ENCODE measurements at regions not wholly inside any gene's neighbourhood (a gene's known extent, or its start where the extent isn't known, plus 50 kb on each side); places are given as distances from the start of the nearest gene placed in this dataset.

GRCh38 chr7:118747473-118747872, 523.0 kb downstream of the ANKRD7 start:
- no peak for TF ChIP-seq CTCF (IDR thresholded peaks at IDR 0.05; ENCODE audit: insufficient read depth, low read length, poor library complexity, severe bottlenecking)
- Histone ChIP-seq H3K4me3 (replicated peaks; ENCODE audit: low read depth, low read length) (no peak overlapping the region), H3K27me3 (replicated peaks; ENCODE audit: control insufficient read depth, insufficient read depth, low read length) (no peaks in the 10 kb centered on the region), H3K36me3 (ENCODE audit: control insufficient read depth, insufficient read depth, low read length) (no peaks in the 10 kb centered on the region)
- no peak for DNase-seq (ENCODE audit: extremely low read depth, insufficient read length)

- no peaks in the 10 kb centered on the region for H3K36me3 ChIP-seq (ENCODE audit: control insufficient read depth, insufficient read depth, low read length)
- no peak overlapping the region for H3K4me3 ChIP-seq (replicated peaks; ENCODE audit: low read depth, low read length)
- no peaks in the 10 kb centered on the region for H3K27me3 ChIP-seq (replicated peaks; ENCODE audit: control insufficient read depth, insufficient read depth, low read length)
- no peak for TF ChIP-seq CTCF (IDR thresholded peaks at IDR 0.05; ENCODE audit: insufficient read depth, low read length, poor library complexity, severe bottlenecking)
- DNase-seq (ENCODE audit: extremely low read depth, insufficient read length): no peak
Measured at GRCh38 chr7:118753479-118753878, 529.0 kb downstream of the ANKRD7 start.

- H3K36me3 ChIP-seq (ENCODE audit: control insufficient read depth, insufficient read depth, low read length): no peaks in the 10 kb centered on the region
- no peak overlapping the region for H3K4me3 ChIP-seq (replicated peaks; ENCODE audit: low read depth, low read length)
- H3K27me3 ChIP-seq (replicated peaks; ENCODE audit: control insufficient read depth, insufficient read depth, low read length): no peaks in the 10 kb centered on the region
- no peak for DNase-seq (ENCODE audit: extremely low read depth, insufficient read length)
- no peak for TF ChIP-seq CTCF (IDR thresholded peaks at IDR 0.05; ENCODE audit: insufficient read depth, low read length, poor library complexity, severe bottlenecking)
Measured at GRCh38 chr7:118754608-118755007, 530.1 kb downstream of the ANKRD7 start.

- DNase-seq (ENCODE audit: extremely low read depth, insufficient read length): no peak
- TF ChIP-seq CTCF (IDR thresholded peaks at IDR 0.05; ENCODE audit: insufficient read depth, low read length, poor library complexity, severe bottlenecking): no peak
- Histone ChIP-seq H3K4me3 (replicated peaks; ENCODE audit: low read depth, low read length) (no peak overlapping the region), H3K36me3 (ENCODE audit: control insufficient read depth, insufficient read depth, low read length) (no peaks in the 10 kb centered on the region), H3K27me3 (replicated peaks; ENCODE audit: control insufficient read depth, insufficient read depth, low read length) (no peaks in the 10 kb centered on the region)
Measured at GRCh38 chr7:118755067-118755625, 530.6 kb downstream of the ANKRD7 start.

- H3K4me3 ChIP-seq (replicated peaks; ENCODE audit: low read depth, low read length): no peak overlapping the region
- DNase-seq (ENCODE audit: extremely low read depth, insufficient read length): no peak
- H3K36me3 ChIP-seq (ENCODE audit: control insufficient read depth, insufficient read depth, low read length): no peaks in the 10 kb centered on the region
- TF ChIP-seq CTCF (IDR thresholded peaks at IDR 0.05; ENCODE audit: insufficient read depth, low read length, poor library complexity, severe bottlenecking): no peak
- H3K27me3 ChIP-seq (replicated peaks; ENCODE audit: control insufficient read depth, insufficient read depth, low read length): no peaks in the 10 kb centered on the region
Measured at GRCh38 chr7:118757066-118757465, 532.6 kb downstream of the ANKRD7 start.

- Histone ChIP-seq H3K27me3 (replicated peaks; ENCODE audit: control insufficient read depth, insufficient read depth, low read length) (no peaks in the 10 kb centered on the region), H3K4me3 (replicated peaks; ENCODE audit: low read depth, low read length) (no peak overlapping the region), H3K36me3 (ENCODE audit: control insufficient read depth, insufficient read depth, low read length) (no peaks in the 10 kb centered on the region)
- DNase-seq (ENCODE audit: extremely low read depth, insufficient read length): no peak
- TF ChIP-seq CTCF (IDR thresholded peaks at IDR 0.05; ENCODE audit: insufficient read depth, low read length, poor library complexity, severe bottlenecking): no peak
Measured at GRCh38 chr7:118758582-118758981, 534.1 kb downstream of the ANKRD7 start.
